Activated B cell treated with CpG ODN at 0.5 μM for 24 hours (primary cell): ENCODE measurements at regions not wholly inside any gene's neighbourhood (a gene's known extent, or its start where the extent isn't known, plus 50 kb on each side); places are given as distances from the start of the nearest gene placed in this dataset.

Experiments used
- ATAC-seq: fragments of 200-7000 bp; cut with Tn5 transposase; one replicate; pipeline ENCODE4 v1.10.0; 2021; ENCODE audit warnings: low read depth, mild to moderate bottlenecking, moderate library complexity
- CTCF ChIA-PET: fragments of 350-600 bp; sonication (Branson Sonifier 250); formaldehyde crosslinking; loops from one replicate; lab custom pipeline; 2021; ENCODE audit warnings: antibody characterized with exemption; lab: Charles Lee
- POLR2A ChIA-PET: fragments of 350-600 bp; sonication (Branson Sonifier 250); formaldehyde crosslinking; loops from one replicate; lab custom pipeline; 2021; ENCODE audit warnings: antibody characterized with exemption; lab: Charles Lee
- DNase-seq: peaks from one replicate; pipeline ENCODE4 v3.0.0; 2022
- H3K27ac Mint-ChIP-seq: one replicate; pipeline ENCODE4 v1.8.0; 2020; ENCODE audit warnings: mixed read lengths
- H3K27me3 Mint-ChIP-seq: one replicate; pipeline ENCODE4 v1.8.0; 2021; ENCODE audit warnings: mixed read lengths
- H3K36me3 Mint-ChIP-seq: one replicate; pipeline ENCODE4 v1.8.0; 2021; ENCODE audit warnings: low read depth, mixed read lengths
- H3K4me1 Mint-ChIP-seq: one replicate; pipeline ENCODE4 v1.8.0; 2021; ENCODE audit warnings: mixed read lengths
- H3K4me3 Mint-ChIP-seq: one replicate; pipeline ENCODE4 v1.8.0; 2020; ENCODE audit warnings: mild to moderate bottlenecking, mixed read lengths
- H3K9me3 Mint-ChIP-seq: one replicate; pipeline ENCODE4 v1.8.0; 2020; ENCODE audit warnings: mixed read lengths
- CTCF ChIP-seq: fragments of 200-600 bp; IDR thresholded peaks from one replicate; pipeline ENCODE4 v1.8.0; 2022; ENCODE audit warnings: antibody characterized with exemption, mild to moderate bottlenecking
- intact Hi-C: fragments of 100-400 bp; cut with micrococcal nuclease; formaldehyde crosslinking; loops from one replicate; pipeline ENCODE4 v1.15.1; 2024

GRCh38 chr13:77815330-77815729 lies 103.3 kb downstream of the EDNRB start:
- Mint-ChIP-seq H3K27ac (no peak overlapping the region), H3K36me3 (no peaks in the 10 kb centered on the region), H3K9me3 (no peaks in the 10 kb centered on the region), H3K4me1 (no peaks in the 10 kb centered on the region), H3K4me3 (no peak overlapping the region), H3K27me3 (peaks cover 9% of the 10 kb centered on the region)
- no peak for TF ChIP-seq CTCF
- no peak for DNase-seq
- ChIA-PET CTCF (no interaction called here), POLR2A (no interaction called here)
- ATAC-seq: no peak
- intact Hi-C loops: no loop called here
